Kidney epithelial cell (primary cell): ENCODE measurements at regions not wholly inside any gene's neighbourhood (a gene's known extent, or its start where the extent isn't known, plus 50 kb on each side); places are given as distances from the start of the nearest gene placed in this dataset.

Source experiments
- DNase-seq: peaks from one replicate; pipeline ENCODE4 v3.0.0-alpha.2; 2010; ENCODE audit warnings: low read depth
- H3K27me3 ChIP-seq: 2 replicates; pipeline ENCODE4 v1.6.0; 2011; ENCODE audit warnings: low read length; ENCODE audit not compliant: control insufficient read depth, insufficient read depth
- H3K36me3 ChIP-seq: 2 replicates; pipeline ENCODE4 v1.5.1; 2011; ENCODE audit warnings: low read length; ENCODE audit not compliant: control insufficient read depth, insufficient read depth
- H3K4me3 ChIP-seq: 2 replicates; pipeline ENCODE4 v1.5.1; 2011; ENCODE audit warnings: low read depth, mild to moderate bottlenecking, control low read depth, low read length
- CTCF ChIP-seq: IDR thresholded peaks from 2 replicates; pipeline ENCODE4 v1.5.1; 2011; ENCODE audit warnings: mild to moderate bottlenecking, moderate library complexity, low read length, control low read depth, inconsistent platforms; ENCODE audit not compliant: insufficient read depth, poor library complexity, severe bottlenecking

DNA sequence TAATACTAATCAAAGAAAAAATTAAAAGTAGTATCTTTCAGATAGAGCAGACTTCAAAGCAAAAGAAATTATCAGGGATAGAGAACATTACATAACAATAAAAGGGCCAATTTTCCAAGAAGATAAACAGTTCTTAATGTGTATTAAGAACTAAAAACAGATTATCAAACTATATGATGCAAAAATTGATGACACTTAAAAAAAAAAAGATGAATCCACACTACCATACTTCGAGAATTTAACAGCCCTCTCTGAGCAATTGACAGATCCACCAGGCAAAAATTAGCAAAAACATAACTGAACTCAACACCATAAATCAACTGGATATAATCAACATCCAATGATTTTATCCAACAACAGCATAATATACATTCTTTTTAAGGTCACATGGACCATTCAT, 686.5 kb downstream of the LRFN5 start:
- Histone ChIP-seq H3K27me3 (no peaks in the 10 kb centered on the region), H3K4me3 (no peak overlapping the region), H3K36me3 (no peaks in the 10 kb centered on the region)
- no peak for TF ChIP-seq CTCF
- no peak for DNase-seq

DNA sequence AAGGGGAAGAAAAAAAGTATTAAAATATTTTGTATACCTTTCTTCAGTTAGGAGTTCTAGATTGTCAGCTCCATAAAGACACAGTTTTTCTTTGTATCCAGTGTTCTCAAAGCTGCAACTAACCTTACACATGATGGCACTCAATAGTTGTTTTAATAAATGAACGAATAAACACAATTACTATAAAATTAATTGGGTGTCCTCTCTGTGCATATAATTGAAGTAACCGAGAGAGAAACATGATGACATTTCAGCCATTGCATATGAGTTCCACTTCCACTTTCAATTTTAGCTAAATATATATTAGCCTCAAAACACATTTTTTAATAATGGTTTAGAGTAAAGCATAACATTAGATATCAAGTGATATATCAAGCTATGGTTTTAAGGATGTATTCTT, 671.2 kb downstream of the LRFN5 start:
- H3K27me3 ChIP-seq: no peaks in the 10 kb centered on the region
- DNase-seq: no peak
- H3K4me3 ChIP-seq: no peak overlapping the region
- H3K36me3 ChIP-seq: no peaks in the 10 kb centered on the region
- no peak for TF ChIP-seq CTCF

DNA sequence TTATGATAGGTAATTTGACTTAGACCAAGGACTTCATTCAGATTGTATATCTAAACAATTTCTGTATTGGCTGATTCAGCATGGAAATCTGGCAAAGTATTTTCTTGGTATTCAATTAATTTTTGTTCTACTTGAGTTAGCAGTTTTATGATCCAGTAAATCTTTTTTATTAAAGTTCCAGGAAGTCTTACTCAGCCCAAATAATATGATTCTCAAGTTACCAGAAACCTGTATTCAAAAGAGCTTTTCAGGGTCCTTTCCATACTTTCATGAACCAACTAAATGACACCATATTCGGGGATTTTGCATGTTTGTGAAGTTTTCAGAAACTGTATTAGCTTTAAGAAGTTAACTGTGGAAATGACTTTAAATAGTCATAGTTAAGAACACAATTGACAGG, 662.6 kb downstream of the LRFN5 start:
- no peak for TF ChIP-seq CTCF
- DNase-seq: no peak
- no peaks in the 10 kb centered on the region for H3K36me3 ChIP-seq
- no peak overlapping the region for H3K4me3 ChIP-seq
- no peaks in the 10 kb centered on the region for H3K27me3 ChIP-seq

DNA sequence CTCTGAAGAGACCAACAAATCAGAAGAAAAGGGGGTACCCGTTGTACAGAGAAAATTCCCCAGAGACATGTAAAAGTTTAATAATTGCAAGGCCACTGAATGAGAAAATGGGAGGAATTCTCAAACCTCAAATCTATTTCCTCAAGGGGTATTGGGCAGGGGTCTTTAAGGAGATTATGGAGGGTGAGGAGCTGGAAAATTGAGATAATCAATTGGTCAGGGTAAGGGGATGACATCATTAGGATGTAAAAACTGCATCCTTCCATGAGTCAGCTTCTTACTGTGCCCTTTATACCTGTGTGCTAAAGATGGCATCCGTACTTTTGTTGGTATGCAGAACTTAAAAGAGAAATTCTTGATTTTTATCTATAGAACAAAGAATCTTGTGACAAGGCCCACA, 641.5 kb downstream of the LRFN5 start:
- H3K4me3 ChIP-seq: no peak overlapping the region
- no peaks in the 10 kb centered on the region for H3K27me3 ChIP-seq
- H3K36me3 ChIP-seq: no peaks in the 10 kb centered on the region
- DNase-seq: no peak
- TF ChIP-seq CTCF: no peak

DNA sequence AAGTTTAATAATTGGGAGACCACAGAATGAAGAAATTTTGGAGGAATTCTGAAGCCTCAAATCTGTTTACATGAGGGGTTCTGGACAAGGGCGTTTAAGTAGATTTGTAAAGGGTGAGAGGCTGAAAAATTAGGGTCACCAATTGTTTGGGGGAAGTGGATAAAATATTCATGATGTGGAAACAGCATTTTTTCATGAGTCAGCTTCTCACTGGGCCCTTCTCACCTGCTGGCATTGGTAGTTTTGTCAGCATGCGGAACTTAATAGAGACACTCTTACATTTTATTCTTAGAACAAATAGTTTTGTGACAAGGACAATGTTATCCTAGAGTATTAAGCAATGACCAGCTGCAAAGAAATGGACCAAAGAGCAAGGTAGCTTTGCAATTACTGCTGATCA, 634.4 kb downstream of the LRFN5 start:
- H3K4me3 ChIP-seq: no peak overlapping the region
- TF ChIP-seq CTCF: no peak
- no peaks in the 10 kb centered on the region for H3K36me3 ChIP-seq
- DNase-seq: no peak
- H3K27me3 ChIP-seq: no peaks in the 10 kb centered on the region

GRCh38 chr14:42229976-42230375, 623.3 kb downstream of the LRFN5 start:
- no peak for TF ChIP-seq CTCF
- H3K27me3 ChIP-seq: no peaks in the 10 kb centered on the region
- no peak overlapping the region for H3K4me3 ChIP-seq
- DNase-seq: peak; percentile 4
- no peaks in the 10 kb centered on the region for H3K36me3 ChIP-seq
